ENCODE measurements at regions not wholly inside any gene's neighbourhood (a gene's known extent, or its start where the extent isn't known, plus 50 kb on each side); places are given as distances from the start of the nearest gene placed in this dataset.
"Not testable (repeated sequence)": the region's sequence is repeated elsewhere in the genome, so short reads cannot be mapped to it uniquely, and the experiment has no call there.

DNA sequence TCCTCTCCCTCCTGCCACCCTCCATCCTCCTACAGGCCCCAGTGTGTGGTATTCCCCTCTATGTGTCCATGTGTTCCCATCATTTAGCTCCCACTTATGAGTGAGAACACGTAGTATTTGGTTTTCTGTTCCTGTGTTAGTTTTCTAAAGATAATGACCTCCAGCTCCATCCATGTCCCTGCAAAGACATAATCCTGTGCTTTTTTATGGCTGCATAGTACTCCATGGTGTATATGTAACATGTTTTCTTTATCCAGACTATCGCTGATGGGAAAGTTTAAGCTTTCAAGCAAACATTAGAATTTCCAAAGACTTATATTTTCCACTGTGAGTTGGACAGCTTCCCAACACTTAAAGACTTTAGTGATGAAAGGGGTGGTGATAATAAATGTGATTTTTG lies 105.9 kb upstream of the PIAS1 start:
- intact Hi-C loops (cut with micrococcal nuclease) = no loop called here
- Mint-ChIP-seq H3K27me3 (ENCODE audit: insufficient read depth, unreplicated experiment) (no peaks in the 10 kb centered on the region), H3K27ac (ENCODE audit: low read depth, unreplicated experiment) (no peak overlapping the region), H3K4me1 (ENCODE audit: insufficient read depth, unreplicated experiment) (peaks cover 44% of the 10 kb centered on the region), H3K36me3 (ENCODE audit: insufficient read depth, unreplicated experiment) (no peaks in the 10 kb centered on the region), H3K4me3 (ENCODE audit: unreplicated experiment) (no peak overlapping the region), H3K9me3 (ENCODE audit: unreplicated experiment) (no peaks in the 10 kb centered on the region)
- DNase-seq (ENCODE audit: unreplicated experiment) = no peak
- POLR2A ChIA-PET = interaction anchor here (0.8 to 2.2 kb wide), 6 partner anchors 9 to 225 kb away, joined by 3 to 13 read pairs (median 5); no protein-coding TSS in a partner anchor
- CTCF ChIA-PET = no interaction called here
- no TSS peak for BruUV-seq (replicated peaks)
- TF ChIP-seq, protein P1, sequence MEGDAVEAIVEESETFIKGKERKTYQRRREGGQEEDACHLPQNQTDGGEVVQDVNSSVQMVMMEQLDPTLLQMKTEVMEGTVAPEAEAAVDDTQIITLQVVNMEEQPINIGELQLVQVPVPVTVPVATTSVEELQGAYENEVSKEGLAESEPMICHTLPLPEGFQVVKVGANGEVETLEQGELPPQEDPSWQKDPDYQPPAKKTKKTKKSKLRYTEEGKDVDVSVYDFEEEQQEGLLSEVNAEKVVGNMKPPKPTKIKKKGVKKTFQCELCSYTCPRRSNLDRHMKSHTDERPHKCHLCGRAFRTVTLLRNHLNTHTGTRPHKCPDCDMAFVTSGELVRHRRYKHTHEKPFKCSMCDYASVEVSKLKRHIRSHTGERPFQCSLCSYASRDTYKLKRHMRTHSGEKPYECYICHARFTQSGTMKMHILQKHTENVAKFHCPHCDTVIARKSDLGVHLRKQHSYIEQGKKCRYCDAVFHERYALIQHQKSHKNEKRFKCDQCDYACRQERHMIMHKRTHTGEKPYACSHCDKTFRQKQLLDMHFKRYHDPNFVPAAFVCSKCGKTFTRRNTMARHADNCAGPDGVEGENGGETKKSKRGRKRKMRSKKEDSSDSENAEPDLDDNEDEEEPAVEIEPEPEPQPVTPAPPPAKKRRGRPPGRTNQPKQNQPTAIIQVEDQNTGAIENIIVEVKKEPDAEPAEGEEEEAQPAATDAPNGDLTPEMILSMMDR (IDR thresholded peaks at IDR 0.05; ENCODE audit: unreplicated experiment) = no peak

DNA sequence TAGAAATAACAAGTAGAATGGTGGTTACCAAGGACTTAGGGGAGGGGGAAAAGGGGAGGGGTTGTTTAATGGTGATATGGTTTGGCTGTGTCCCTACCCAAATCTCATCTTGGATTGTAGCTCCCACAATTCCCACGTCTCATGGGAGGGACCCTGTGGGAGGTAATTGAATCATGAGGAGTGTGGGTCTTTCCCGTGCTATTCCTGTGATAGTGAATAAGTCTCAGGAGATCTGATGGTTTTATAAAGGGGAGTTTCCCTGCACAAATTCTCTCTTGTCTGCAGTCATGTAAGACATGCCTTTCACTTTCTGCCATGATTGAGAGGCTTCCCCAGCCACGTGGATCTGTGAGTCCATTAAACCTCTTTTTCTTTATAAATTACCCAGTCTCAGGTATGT lies 102.9 kb upstream of the PIAS1 start:
- H3K4me1 Mint-ChIP-seq (ENCODE audit: insufficient read depth, unreplicated experiment) = peaks cover 44% of the 10 kb centered on the region
- H3K9me3 Mint-ChIP-seq (ENCODE audit: unreplicated experiment); BruUV-seq (replicated peaks); H3K4me3 Mint-ChIP-seq (ENCODE audit: unreplicated experiment); H3K36me3 Mint-ChIP-seq (ENCODE audit: insufficient read depth, unreplicated experiment); CTCF ChIA-PET; H3K27me3 Mint-ChIP-seq (ENCODE audit: insufficient read depth, unreplicated experiment); intact Hi-C loops (cut with micrococcal nuclease); H3K27ac Mint-ChIP-seq (ENCODE audit: low read depth, unreplicated experiment); DNase-seq (ENCODE audit: unreplicated experiment): not testable (repeated sequence)
- POLR2A ChIA-PET = interaction anchor here (1.6 kb wide), 1 partner anchor 104 kb away, joined by 6 read pairs; no protein-coding TSS in a partner anchor

DNA sequence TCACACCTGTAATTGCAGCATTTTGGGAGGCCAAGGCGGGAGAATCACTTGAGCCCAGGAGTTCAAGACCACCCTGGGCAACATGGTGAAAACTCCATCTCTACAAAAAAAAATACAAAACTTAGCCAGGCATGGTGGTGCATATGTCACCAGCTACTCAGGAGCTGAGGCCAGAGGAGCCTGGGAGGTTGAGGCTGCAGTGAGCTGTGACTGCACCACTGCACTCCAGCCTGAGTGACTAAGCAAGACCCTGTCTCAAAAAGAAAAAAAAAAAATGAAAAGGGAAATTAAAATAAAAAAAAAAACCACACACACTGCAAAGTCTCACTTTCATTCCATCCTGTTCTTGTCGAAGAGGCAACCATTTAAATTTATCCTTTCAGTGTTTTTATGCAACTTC lies 100.8 kb upstream of the PIAS1 start:
- ChIA-PET POLR2A (no interaction called here), CTCF (no interaction called here)
- intact Hi-C loops (cut with micrococcal nuclease) = no loop called here
- Mint-ChIP-seq H3K4me3 (ENCODE audit: unreplicated experiment) (no peak overlapping the region), H3K27me3 (ENCODE audit: insufficient read depth, unreplicated experiment) (no peaks in the 10 kb centered on the region), H3K9me3 (ENCODE audit: unreplicated experiment) (no peaks in the 10 kb centered on the region), H3K36me3 (ENCODE audit: insufficient read depth, unreplicated experiment) (no peaks in the 10 kb centered on the region), H3K27ac (ENCODE audit: low read depth, unreplicated experiment) (peak overlapping the region; percentile 92), H3K4me1 (ENCODE audit: insufficient read depth, unreplicated experiment) (peaks cover 49% of the 10 kb centered on the region)
- DNase-seq (ENCODE audit: unreplicated experiment) = no peak
- TF ChIP-seq, protein P1 (IDR thresholded peaks at IDR 0.05; ENCODE audit: unreplicated experiment) = no peak
- no TSS peak for BruUV-seq (replicated peaks)

DNA sequence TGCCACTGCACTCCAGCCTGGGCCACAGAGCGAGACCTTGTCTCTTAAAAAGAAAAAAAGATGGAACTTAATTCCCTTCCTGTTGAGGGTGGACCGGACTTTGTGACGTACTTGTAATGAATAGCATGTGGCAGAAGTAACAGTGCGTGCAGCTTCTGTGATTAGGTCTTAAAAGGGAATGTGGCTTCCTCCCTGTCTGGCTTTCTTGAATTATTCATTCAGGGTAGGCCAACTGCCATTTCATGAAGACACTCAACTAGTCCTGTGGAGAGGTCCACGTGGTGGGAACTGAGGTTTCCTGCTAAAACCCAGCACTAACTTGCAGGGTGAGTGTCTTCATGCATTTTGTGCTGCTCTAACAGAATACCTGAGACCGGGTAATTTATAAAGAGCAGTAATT lies 98.9 kb upstream of the PIAS1 start:
- no peak overlapping the region for H3K4me3 Mint-ChIP-seq (ENCODE audit: unreplicated experiment)
- ChIA-PET CTCF (interaction anchor here (1.0 to 2.0 kb wide), 3 partner anchors 13 to 91 kb away, joined by 3 to 4 read pairs (median 3); no protein-coding TSS in a partner anchor), POLR2A (interaction anchor here (0.7 to 2.2 kb wide), 22 partner anchors 8 to 386 kb away, joined by 3 to 35 read pairs (median 4); partner anchors contain the start of gene PIAS1)
- peak overlapping the region; percentile 92 for H3K27ac Mint-ChIP-seq (ENCODE audit: low read depth, unreplicated experiment)
- TF ChIP-seq, protein P1 (IDR thresholded peaks at IDR 0.05; ENCODE audit: unreplicated experiment) = no peak
- no peaks in the 10 kb centered on the region for H3K36me3 Mint-ChIP-seq (ENCODE audit: insufficient read depth, unreplicated experiment)
- intact Hi-C loops (cut with micrococcal nuclease) = no loop called here
- H3K9me3 Mint-ChIP-seq (ENCODE audit: unreplicated experiment) = no peaks in the 10 kb centered on the region
- no peaks in the 10 kb centered on the region for H3K27me3 Mint-ChIP-seq (ENCODE audit: insufficient read depth, unreplicated experiment)
- H3K4me1 Mint-ChIP-seq (ENCODE audit: insufficient read depth, unreplicated experiment) = peaks cover 54% of the 10 kb centered on the region
- BruUV-seq (replicated peaks) = no TSS peak
- DNase-seq (ENCODE audit: unreplicated experiment) = no peak

All from MCF 10A (cell line).